HepG2 (cell line): ENCODE measurements at regions not wholly inside any gene's neighbourhood (a gene's known extent, or its start where the extent isn't known, plus 50 kb on each side); places are given as distances from the start of the nearest gene placed in this dataset.

ENCODE experiments used
- ATAC-seq: fragments of 200-7000 bp; cut with Tn5 transposase; 3 replicates; pipeline ENCODE4 v1.9.1; 2020; ENCODE audit warnings: mild to moderate bottlenecking, moderate library complexity
- BruUV-seq: library from RNA; stranded (reverse); fragments of 400-500 nt; replicated peaks from 2 replicates; lab custom pipeline; 2021; lab: Mats Ljungman, UMichigan
- CTCF ChIA-PET: fragments of 300-600 bp; formaldehyde crosslinking; extraction: SDS; loops from one replicate; lab custom pipeline; 2021; ENCODE audit warnings: low total read pairs, inconsistent platforms, low intra/inter-chr PET ratio; lab: Yijun Ruan, JAX
- POLR2A ChIA-PET: fragments of 350-600 bp; sonication (Branson Sonifier 250); formaldehyde crosslinking; loops from one replicate; lab custom pipeline; 2020; ENCODE audit warnings: antibody characterized with exemption, inconsistent platforms; lab: Yijun Ruan, JAX
- DNase-seq: peaks from one replicate; pipeline ENCODE4 v3.0.0-alpha.2; 2015; ENCODE audit warnings: low spot score
- FAIRE-seq: peaks from 3 replicates; lab custom pipeline; 2011; peaks lifted over from hg19 to GRCh38; lab: Jason Lieb, UNC
- H2AFZ ChIP-seq: one replicate; pipeline ENCODE4 v1.6.1; 2011; ENCODE audit warnings: low read length, inconsistent platforms
- H3K27ac ChIP-seq: fragments of 300-600 bp; 3 replicates; pipeline ENCODE4 v1.8.0; 2011; ENCODE audit warnings: mixed run types, mild to moderate bottlenecking, mixed read lengths, low read length, inconsistent platforms; ENCODE audit not compliant: insufficient read depth; ENCODE audit errors: extremely low read length
- H3K27me3 ChIP-seq, 2 experiments: fragments of 200-600 bp in 1 of 2; 2 replicates in 1 of 2; 3 replicates in 1 of 2; pipeline versions ENCODE4 v1.6.0 to v1.8.0; 2011; ENCODE audit warnings: low read length in 2 of 2, mild to moderate bottlenecking in 2 of 2, moderate library complexity in 2 of 2, inconsistent platforms in 1 of 2; ENCODE audit not compliant: insufficient read depth in 2 of 2, control insufficient read depth in 1 of 2
- H3K36me3 ChIP-seq, 2 experiments: fragments of 200-600 bp in 1 of 2; replicated peaks in 1 of 2; 2 replicates in 1 of 2; 3 replicates in 1 of 2; pipeline versions ENCODE4 v1.5.1 to v1.8.0; 2011; ENCODE audit warnings: low read length in 2 of 2, inconsistent platforms in 1 of 2; ENCODE audit not compliant: insufficient read depth in 2 of 2, control insufficient read depth in 1 of 2
- H3K4me1 ChIP-seq: 2 replicates; pipeline ENCODE4 v1.5.1; 2012; ENCODE audit warnings: low read length, inconsistent platforms; ENCODE audit not compliant: insufficient read depth
- H3K4me2 ChIP-seq: 2 replicates; pipeline ENCODE4 v1.6.0; 2011; ENCODE audit warnings: low read depth, low read length, inconsistent platforms
- H3K4me3 ChIP-seq, 3 experiments: fragments of 200-600 bp in 1 of 3; sonication (generic), shearing (Covaris generic) in 1 of 3; replicated peaks in 1 of 3; 2 replicates each; pipeline ENCODE4 v1.5.1; 2011 to 2016; ENCODE audit warnings: low read length in 3 of 3, inconsistent platforms in 2 of 3, low read depth in 2 of 3, mild to moderate bottlenecking in 2 of 3, control low read depth in 1 of 3, mixed read lengths in 1 of 3; ENCODE audit not compliant: insufficient read depth in 1 of 3
- H3K79me2 ChIP-seq: one replicate; pipeline ENCODE4 v1.6.1; 2011; ENCODE audit warnings: low read length, inconsistent platforms; ENCODE audit not compliant: insufficient read depth
- H3K9ac ChIP-seq: 2 replicates; pipeline ENCODE4 v1.6.0; 2011; ENCODE audit warnings: mild to moderate bottlenecking, low read depth, low read length, inconsistent platforms; ENCODE audit not compliant: insufficient read depth
- H3K9me3 ChIP-seq: 2 replicates; pipeline ENCODE4 v1.5.1; 2012; ENCODE audit warnings: mild to moderate bottlenecking, low read length
- H4K20me1 ChIP-seq: 2 replicates; pipeline ENCODE4 v1.6.0; 2011; ENCODE audit warnings: inconsistent platforms, mild to moderate bottlenecking, low read length, moderate library complexity; ENCODE audit not compliant: insufficient read depth
- DR1 ChIP-seq: sonication (generic); formaldehyde crosslinking; IDR thresholded peaks from 2 replicates; pipeline ENCODE4 v1.8.0; 2021; ENCODE audit warnings: mild to moderate bottlenecking, missing genetic modification reagents, inconsistent platforms
- PLRG1 ChIP-seq: fragments of 450-650 bp; conservative IDR thresholded peaks from 2 replicates; pipeline ENCODE4 v1.6.1; 2016
- ZFP36L2 ChIP-seq: sonication (generic); formaldehyde crosslinking; IDR thresholded peaks from 2 replicates; pipeline ENCODE4 v1.4.0; 2020; ENCODE audit warnings: missing genetic modification reagents
- ZNF451 ChIP-seq: sonication (generic); formaldehyde crosslinking; IDR thresholded peaks from 2 replicates; pipeline ENCODE4 v1.5.0; 2020; ENCODE audit warnings: mild to moderate bottlenecking, missing genetic modification reagents
- ZNF619 ChIP-seq: sonication (generic); formaldehyde crosslinking; IDR thresholded peaks from 2 replicates; pipeline ENCODE4 v1.4.0; 2020; ENCODE audit warnings: mild to moderate bottlenecking, missing genetic modification reagents
- ZNF644 ChIP-seq: IDR thresholded peaks from 2 replicates; pipeline ENCODE4 v1.6.1; 2016; ENCODE audit warnings: low read depth
- WGBS: methylation state at CpG from one replicate; pipeline ENCODE4 v1.1.6; 2017; ENCODE audit warnings: low lambda C conversion rate; 5-methylcytosine and 5-hydroxymethylcytosine counted together
- in situ Hi-C: cut with HindIII; loops from 2 replicates; pipeline ENCODE4 v1.10.0; 2017; ENCODE audit warnings: low pct_unique_long_range_greater_than_20kb; ENCODE audit not compliant: extremely low pct_ligation_motif_present
- intact Hi-C: fragments of 100-400 bp; cut with micrococcal nuclease; formaldehyde crosslinking; loops from one replicate; pipeline ENCODE4 v1.10.0; 2022; ENCODE audit not compliant: unreplicated experiment
- TF ChIP-seq, protein P1 (sequence below): sonication (generic); formaldehyde crosslinking; IDR thresholded peaks from 2 replicates; pipeline ENCODE4 v1.4.0; 2020; ENCODE audit warnings: missing genetic modification reagents, low read depth, mild to moderate bottlenecking, borderline replicate concordance
- TF ChIP-seq, protein P2 (sequence below): sonication (generic); formaldehyde crosslinking; IDR thresholded peaks from 2 replicates; pipeline ENCODE4 v1.5.0; 2020; ENCODE audit warnings: missing genetic modification reagents
- TF ChIP-seq, protein P3 (sequence below): sonication (generic); formaldehyde crosslinking; IDR thresholded peaks from 2 replicates; pipeline ENCODE4 v1.4.0; 2020; ENCODE audit warnings: missing genetic modification reagents, borderline replicate concordance
- TF ChIP-seq, protein P4 (sequence below): sonication (generic); formaldehyde crosslinking; IDR thresholded peaks from 2 replicates; pipeline ENCODE4 v1.4.0; 2020; ENCODE audit warnings: mild to moderate bottlenecking, missing genetic modification reagents, borderline replicate concordance

DNA sequence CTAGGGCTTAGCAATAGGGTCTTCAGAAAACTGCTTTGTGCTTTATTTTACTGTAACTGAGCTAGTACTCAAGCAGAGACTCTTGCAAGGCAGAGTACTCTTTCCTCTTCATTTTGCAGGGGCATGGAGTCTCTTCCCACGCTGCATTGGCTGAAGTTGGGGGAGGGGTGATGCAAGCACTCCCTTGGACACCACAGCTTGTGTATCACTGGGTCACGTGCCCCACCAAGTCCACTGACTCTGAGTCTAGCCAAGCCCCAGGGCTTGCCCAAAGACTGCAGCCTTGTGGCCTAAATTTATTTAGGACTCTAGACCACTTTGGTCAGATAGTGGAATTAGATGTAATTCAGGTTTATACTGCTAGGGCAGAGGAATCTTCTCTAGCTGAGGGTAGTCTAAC lies 1075.0 kb upstream of the ADGRB3 start:
- Histone ChIP-seq H3K79me2 (no peaks in the 10 kb centered on the region), H3K9ac (no peak overlapping the region), H3K9me3 (peaks cover 7% of the 10 kb centered on the region; the same call in 1 of the 2 replicates), H3K27me3 (no peaks in the 10 kb centered on the region), H3K4me2 (no peak overlapping the region), H2AFZ (no peak overlapping the region), H4K20me1 (no peaks in the 10 kb centered on the region), H3K27ac (no peak overlapping the region), H3K36me3 (no peaks in the 10 kb centered on the region), H3K4me1 (no peaks in the 10 kb centered on the region), H3K4me3 (no peak overlapping the region)
- in situ Hi-C loops (no loop called here), intact Hi-C loops (no loop called here)
- BruUV-seq: no TSS peak
- no CpG with 5 or more reads among the region's 2 CpGs for WGBS
- TF ChIP-seq DR1 (CRISPR knock-in tag): no peak
- no peak for TF ChIP-seq ZNF644 (CRISPR knock-in tag)
- TF ChIP-seq, protein P1, sequence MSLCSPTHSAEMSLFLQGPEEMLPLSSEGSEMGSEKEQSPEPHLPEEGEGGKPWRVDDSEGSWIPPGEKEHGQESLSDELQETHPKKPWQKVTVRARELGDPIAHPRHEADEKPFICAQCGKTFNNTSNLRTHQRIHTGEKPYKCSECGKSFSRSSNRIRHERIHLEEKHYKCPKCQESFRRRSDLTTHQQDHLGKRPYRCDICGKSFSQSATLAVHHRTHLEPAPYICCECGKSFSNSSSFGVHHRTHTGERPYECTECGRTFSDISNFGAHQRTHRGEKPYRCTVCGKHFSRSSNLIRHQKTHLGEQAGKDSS (CRISPR knock-in tag): no peak
- TF ChIP-seq ZNF451 (CRISPR knock-in tag): no peak
- no peak for DNase-seq
- ChIA-PET CTCF (no interaction called here), POLR2A (no interaction called here)
- FAIRE-seq: no peak
- no peak for ATAC-seq

DNA sequence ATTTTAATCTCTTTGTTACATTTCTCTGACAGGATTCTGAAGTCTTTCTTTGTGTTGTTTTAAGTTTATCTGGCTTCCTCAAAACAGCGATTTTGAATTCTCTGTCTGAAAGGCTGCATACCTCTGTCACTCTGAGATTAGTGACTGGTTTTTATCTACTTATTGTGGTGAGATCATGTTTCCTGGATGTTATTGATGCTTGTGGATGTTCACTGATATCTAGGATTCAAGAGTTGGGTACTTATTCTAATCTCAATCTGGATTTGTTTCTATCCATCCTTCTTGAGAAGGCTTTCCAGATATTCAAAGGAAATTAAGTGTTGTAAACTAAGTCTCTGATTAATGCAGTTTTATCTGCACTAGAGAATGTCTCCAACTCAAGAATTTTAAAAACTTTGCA lies 1076.1 kb upstream of the ADGRB3 start:
- Histone ChIP-seq H3K27ac (no peak overlapping the region), H3K27me3 (no peaks in the 10 kb centered on the region), H2AFZ (no peak overlapping the region), H3K4me3 (no peak overlapping the region), H3K4me2 (no peak overlapping the region), H3K4me1 (no peaks in the 10 kb centered on the region), H3K9ac (no peak overlapping the region), H4K20me1 (no peaks in the 10 kb centered on the region), H3K9me3 (peaks cover 11% of the 10 kb centered on the region; the same call in 1 of the 2 replicates), H3K79me2 (no peaks in the 10 kb centered on the region), H3K36me3 (no peaks in the 10 kb centered on the region)
- no peak for FAIRE-seq
- in situ Hi-C loops (no loop called here), intact Hi-C loops (no loop called here)
- WGBS: 0% methylated on average over 1 of the region's 1 CpG
- no peak for ATAC-seq
- ChIA-PET POLR2A (no interaction called here), CTCF (no interaction called here)
- no peak for DNase-seq
- BruUV-seq: no TSS peak
- TF ChIP-seq, protein P2, sequence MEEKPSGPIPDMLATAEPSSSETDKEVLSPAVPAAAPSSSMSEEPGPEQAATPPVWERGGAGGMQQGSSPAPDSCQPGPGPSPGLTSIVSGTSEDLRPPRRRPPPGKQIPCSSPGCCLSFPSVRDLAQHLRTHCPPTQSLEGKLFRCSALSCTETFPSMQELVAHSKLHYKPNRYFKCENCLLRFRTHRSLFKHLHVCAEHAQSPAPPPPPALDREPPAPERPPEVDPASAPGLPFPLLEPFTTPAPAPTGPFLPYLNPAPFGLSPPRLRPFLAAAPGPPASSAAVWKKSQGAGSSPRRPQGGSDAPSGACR (CRISPR knock-in tag): no peak
- TF ChIP-seq ZFP36L2 (no peak), PLRG1 (no peak), ZNF619 (CRISPR knock-in tag) (no peak)
- TF ChIP-seq, protein P3, sequence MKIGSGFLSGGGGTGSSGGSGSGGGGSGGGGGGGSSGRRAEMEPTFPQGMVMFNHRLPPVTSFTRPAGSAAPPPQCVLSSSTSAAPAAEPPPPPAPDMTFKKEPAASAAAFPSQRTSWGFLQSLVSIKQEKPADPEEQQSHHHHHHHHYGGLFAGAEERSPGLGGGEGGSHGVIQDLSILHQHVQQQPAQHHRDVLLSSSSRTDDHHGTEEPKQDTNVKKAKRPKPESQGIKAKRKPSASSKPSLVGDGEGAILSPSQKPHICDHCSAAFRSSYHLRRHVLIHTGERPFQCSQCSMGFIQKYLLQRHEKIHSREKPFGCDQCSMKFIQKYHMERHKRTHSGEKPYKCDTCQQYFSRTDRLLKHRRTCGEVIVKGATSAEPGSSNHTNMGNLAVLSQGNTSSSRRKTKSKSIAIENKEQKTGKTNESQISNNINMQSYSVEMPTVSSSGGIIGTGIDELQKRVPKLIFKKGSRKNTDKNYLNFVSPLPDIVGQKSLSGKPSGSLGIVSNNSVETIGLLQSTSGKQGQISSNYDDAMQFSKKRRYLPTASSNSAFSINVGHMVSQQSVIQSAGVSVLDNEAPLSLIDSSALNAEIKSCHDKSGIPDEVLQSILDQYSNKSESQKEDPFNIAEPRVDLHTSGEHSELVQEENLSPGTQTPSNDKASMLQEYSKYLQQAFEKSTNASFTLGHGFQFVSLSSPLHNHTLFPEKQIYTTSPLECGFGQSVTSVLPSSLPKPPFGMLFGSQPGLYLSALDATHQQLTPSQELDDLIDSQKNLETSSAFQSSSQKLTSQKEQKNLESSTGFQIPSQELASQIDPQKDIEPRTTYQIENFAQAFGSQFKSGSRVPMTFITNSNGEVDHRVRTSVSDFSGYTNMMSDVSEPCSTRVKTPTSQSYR: no peak
- TF ChIP-seq, protein P4, sequence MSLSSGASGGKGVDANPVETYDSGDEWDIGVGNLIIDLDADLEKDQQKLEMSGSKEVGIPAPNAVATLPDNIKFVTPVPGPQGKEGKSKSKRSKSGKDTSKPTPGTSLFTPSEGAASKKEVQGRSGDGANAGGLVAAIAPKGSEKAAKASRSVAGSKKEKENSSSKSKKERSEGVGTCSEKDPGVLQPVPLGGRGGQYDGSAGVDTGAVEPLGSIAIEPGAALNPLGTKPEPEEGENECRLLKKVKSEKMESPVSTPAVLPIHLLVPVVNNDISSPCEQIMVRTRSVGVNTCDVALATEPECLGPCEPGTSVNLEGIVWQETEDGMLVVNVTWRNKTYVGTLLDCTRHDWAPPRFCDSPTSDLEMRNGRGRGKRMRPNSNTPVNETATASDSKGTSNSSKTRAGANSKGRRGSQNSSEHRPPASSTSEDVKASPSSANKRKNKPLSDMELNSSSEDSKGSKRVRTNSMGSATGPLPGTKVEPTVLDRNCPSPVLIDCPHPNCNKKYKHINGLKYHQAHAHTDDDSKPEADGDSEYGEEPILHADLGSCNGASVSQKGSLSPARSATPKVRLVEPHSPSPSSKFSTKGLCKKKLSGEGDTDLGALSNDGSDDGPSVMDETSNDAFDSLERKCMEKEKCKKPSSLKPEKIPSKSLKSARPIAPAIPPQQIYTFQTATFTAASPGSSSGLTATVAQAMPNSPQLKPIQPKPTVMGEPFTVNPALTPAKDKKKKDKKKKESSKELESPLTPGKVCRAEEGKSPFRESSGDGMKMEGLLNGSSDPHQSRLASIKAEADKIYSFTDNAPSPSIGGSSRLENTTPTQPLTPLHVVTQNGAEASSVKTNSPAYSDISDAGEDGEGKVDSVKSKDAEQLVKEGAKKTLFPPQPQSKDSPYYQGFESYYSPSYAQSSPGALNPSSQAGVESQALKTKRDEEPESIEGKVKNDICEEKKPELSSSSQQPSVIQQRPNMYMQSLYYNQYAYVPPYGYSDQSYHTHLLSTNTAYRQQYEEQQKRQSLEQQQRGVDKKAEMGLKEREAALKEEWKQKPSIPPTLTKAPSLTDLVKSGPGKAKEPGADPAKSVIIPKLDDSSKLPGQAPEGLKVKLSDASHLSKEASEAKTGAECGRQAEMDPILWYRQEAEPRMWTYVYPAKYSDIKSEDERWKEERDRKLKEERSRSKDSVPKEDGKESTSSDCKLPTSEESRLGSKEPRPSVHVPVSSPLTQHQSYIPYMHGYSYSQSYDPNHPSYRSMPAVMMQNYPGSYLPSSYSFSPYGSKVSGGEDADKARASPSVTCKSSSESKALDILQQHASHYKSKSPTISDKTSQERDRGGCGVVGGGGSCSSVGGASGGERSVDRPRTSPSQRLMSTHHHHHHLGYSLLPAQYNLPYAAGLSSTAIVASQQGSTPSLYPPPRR: no peak
